Hepatocyte (in vitro differentiated cells): ENCODE measurements at regions not wholly inside any gene's neighbourhood (a gene's known extent, or its start where the extent isn't known, plus 50 kb on each side); places are given as distances from the start of the nearest gene placed in this dataset.
"Not testable (repeated sequence)": the region's sequence is repeated elsewhere in the genome, so short reads cannot be mapped to it uniquely, and the experiment has no call there.

ENCODE experiments used
- DNase-seq: peaks from one replicate; pipeline ENCODE4 v3.0.0-alpha.2; 2016; ENCODE audit warnings: low spot score
- H2AFZ ChIP-seq: fragments of 200-600 bp; sonication (generic); 2 replicates; pipeline ENCODE4 v1.6.0; 2016; ENCODE audit warnings: antibody characterized with exemption, mild to moderate bottlenecking
- H3K27ac ChIP-seq: fragments of 200-600 bp; sonication (generic); 2 replicates; pipeline ENCODE4 v1.5.1; 2016; ENCODE audit warnings: mild to moderate bottlenecking
- H3K27me3 ChIP-seq: fragments of 200-600 bp; sonication (generic); 2 replicates; pipeline ENCODE4 v1.6.1; 2016
- H3K36me3 ChIP-seq: fragments of 200-600 bp; sonication (generic); replicated peaks from 2 replicates; pipeline ENCODE4 v1.5.1; 2016; ENCODE audit warnings: low read depth; ENCODE audit not compliant: insufficient read depth
- H3K4me1 ChIP-seq: fragments of 200-600 bp; sonication (generic); 2 replicates; pipeline ENCODE4 v1.5.1; 2016; ENCODE audit warnings: mild to moderate bottlenecking, moderate library complexity; ENCODE audit not compliant: insufficient read depth
- H3K4me2 ChIP-seq: fragments of 200-600 bp; sonication (generic); 2 replicates; pipeline ENCODE4 v1.6.0; 2016
- H3K4me3 ChIP-seq: fragments of 200-600 bp; sonication (generic); 2 replicates; pipeline ENCODE4 v1.5.1; 2016; ENCODE audit warnings: mild to moderate bottlenecking
- H3K79me2 ChIP-seq: fragments of 200-600 bp; sonication (generic); 2 replicates; pipeline ENCODE4 v1.6.0; 2017; ENCODE audit warnings: mild to moderate bottlenecking
- H3K9me2 ChIP-seq: fragments of 200-600 bp; sonication (generic); replicated peaks from 2 replicates; pipeline ENCODE4 v1.6.0; 2017; ENCODE audit warnings: mild to moderate bottlenecking; ENCODE audit not compliant: insufficient read depth
- H3K9me3 ChIP-seq: fragments of 200-600 bp; sonication (generic); 2 replicates; pipeline ENCODE4 v1.5.1; 2016; ENCODE audit warnings: low read depth, mild to moderate bottlenecking
- H4K20me1 ChIP-seq: fragments of 200-600 bp; sonication (generic); 2 replicates; pipeline ENCODE4 v1.6.0; 2016; ENCODE audit warnings: mild to moderate bottlenecking; ENCODE audit not compliant: insufficient read depth, poor library complexity, severe bottlenecking
- CTCF ChIP-seq: fragments of 200-600 bp; sonication (generic); IDR thresholded peaks from 2 replicates; pipeline ENCODE4 v1.5.1; 2016; ENCODE audit warnings: antibody characterized with exemption, mild to moderate bottlenecking; ENCODE audit not compliant: poor library complexity
- EZH2 ChIP-seq: fragments of 200-600 bp; sonication (generic); IDR thresholded peaks from 2 replicates; pipeline ENCODE4 v1.6.1; 2016; ENCODE audit warnings: antibody characterized with exemption, mild to moderate bottlenecking, borderline replicate concordance
- EZH2phosphoT487 ChIP-seq: fragments of 200-600 bp; sonication (generic); IDR thresholded peaks from one replicate; pipeline ENCODE4 v1.6.1; 2018; ENCODE audit warnings: antibody characterized with exemption, mild to moderate bottlenecking, low read depth, moderate library complexity; ENCODE audit not compliant: unreplicated experiment, severe bottlenecking
- WGBS: methylation state at CpG from one replicate; pipeline ENCODE4 v1.1.6; 2016; ENCODE audit warnings: low lambda C conversion rate; ENCODE audit errors: missing lambda C conversion rate; 5-methylcytosine and 5-hydroxymethylcytosine counted together

GRCh38 chr1:209116705-209117104, 466.8 kb upstream of the CAMK1G start:
- no peak overlapping the region for H3K4me2 ChIP-seq
- no peak overlapping the region for H2AFZ ChIP-seq
- H3K27ac ChIP-seq = no peak overlapping the region
- no peaks in the 10 kb centered on the region for H3K9me3 ChIP-seq
- H3K27me3 ChIP-seq = no peaks in the 10 kb centered on the region
- TF ChIP-seq CTCF (no peak), EZH2phosphoT487 (no peak), EZH2 (no peak)
- H3K9me2 ChIP-seq = no peaks in the 10 kb centered on the region
- no peak overlapping the region for H3K4me3 ChIP-seq
- no peak for DNase-seq
- H4K20me1 ChIP-seq = no peaks in the 10 kb centered on the region
- no peaks in the 10 kb centered on the region for H3K36me3 ChIP-seq
- 97% methylated on average over 1 of the region's 1 CpG for WGBS
- no peaks in the 10 kb centered on the region for H3K4me1 ChIP-seq
- no peaks in the 10 kb centered on the region for H3K79me2 ChIP-seq

GRCh38 chr1:209123601-209124000, 459.9 kb upstream of the CAMK1G start:
- no peak overlapping the region for H3K4me2 ChIP-seq
- H3K27me3 ChIP-seq = no peaks in the 10 kb centered on the region
- H2AFZ ChIP-seq = no peak overlapping the region
- H3K9me2 ChIP-seq = no peaks in the 10 kb centered on the region
- H3K36me3 ChIP-seq = no peaks in the 10 kb centered on the region
- TF ChIP-seq EZH2 (no peak), CTCF (no peak), EZH2phosphoT487 (no peak)
- no peak for DNase-seq
- H3K79me2 ChIP-seq = no peaks in the 10 kb centered on the region
- no peak overlapping the region for H3K27ac ChIP-seq
- H3K4me1 ChIP-seq = no peaks in the 10 kb centered on the region
- H3K9me3 ChIP-seq = no peaks in the 10 kb centered on the region
- no peaks in the 10 kb centered on the region for H4K20me1 ChIP-seq
- H3K4me3 ChIP-seq = no peak overlapping the region
- WGBS = 64% methylated on average over 2 of the region's 2 CpGs

DNA sequence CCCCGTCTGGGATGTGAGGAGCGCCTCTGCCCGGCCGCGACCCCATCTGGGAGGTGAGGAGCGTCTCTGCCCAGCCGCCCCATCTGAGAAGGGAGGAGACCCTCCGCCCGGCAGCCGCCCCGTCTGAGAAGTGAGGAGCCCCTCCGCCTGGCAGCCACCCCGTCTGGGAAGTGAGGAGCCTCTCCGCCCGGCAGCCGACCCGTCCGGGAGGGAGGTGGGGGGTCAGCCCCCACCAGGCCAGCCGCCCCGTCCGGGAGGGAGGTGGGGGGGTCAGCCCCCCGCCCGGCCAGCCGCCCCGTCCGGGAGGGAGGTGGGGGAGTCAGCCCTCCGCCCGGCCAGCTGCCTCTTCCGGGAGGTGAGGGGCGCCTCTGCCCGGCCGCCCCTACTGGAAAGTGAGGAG, 454.4 kb upstream of the CAMK1G start:
- not testable (repeated sequence) for H3K79me2 ChIP-seq, H4K20me1 ChIP-seq, H2AFZ ChIP-seq, H3K4me1 ChIP-seq, H3K4me2 ChIP-seq, DNase-seq, H3K9me3 ChIP-seq, H3K9me2 ChIP-seq, H3K27me3 ChIP-seq, H3K4me3 ChIP-seq, H3K36me3 ChIP-seq, H3K27ac ChIP-seq
- WGBS = no CpG with 5 or more reads among the region's 32 CpGs

- Histone ChIP-seq H3K9me3 (no peaks in the 10 kb centered on the region), H3K79me2 (no peaks in the 10 kb centered on the region), H3K9me2 (no peaks in the 10 kb centered on the region), H3K27ac (no peak overlapping the region), H3K4me1 (no peaks in the 10 kb centered on the region), H4K20me1 (no peaks in the 10 kb centered on the region), H2AFZ (no peak overlapping the region), H3K27me3 (no peaks in the 10 kb centered on the region), H3K36me3 (no peaks in the 10 kb centered on the region), H3K4me2 (no peak overlapping the region), H3K4me3 (no peak overlapping the region)
- no peak for DNase-seq
- TF ChIP-seq EZH2phosphoT487 = no peak
- TF ChIP-seq EZH2 = no peak
- TF ChIP-seq CTCF = no peak
- 81% methylated on average over 5 of the region's 7 CpGs for WGBS
These were observed 452.6 kb upstream of the CAMK1G start for GRCh38 chr1:209130886-209131285.
